Activated CD8-positive, alpha-beta memory T cell treated with anti-CD3 and anti-CD28 coated beads for 36 hours (primary cell): ENCODE measurements at regions not wholly inside any gene's neighbourhood (a gene's known extent, or its start where the extent isn't known, plus 50 kb on each side); places are given as distances from the start of the nearest gene placed in this dataset.
"Not testable (repeated sequence)": the region's sequence is repeated elsewhere in the genome, so short reads cannot be mapped to it uniquely, and the experiment has no call there.

Experiments used
- CTCF ChIA-PET: fragments of 350-600 bp; sonication (Branson Sonifier 250); formaldehyde crosslinking; loops from one replicate; lab custom pipeline; 2021; ENCODE audit warnings: antibody characterized with exemption; lab: Charles Lee
- POLR2A ChIA-PET: fragments of 350-600 bp; sonication (Branson Sonifier 250); formaldehyde crosslinking; loops from one replicate; lab custom pipeline; 2021; ENCODE audit warnings: antibody characterized with exemption; lab: Charles Lee

DNA sequence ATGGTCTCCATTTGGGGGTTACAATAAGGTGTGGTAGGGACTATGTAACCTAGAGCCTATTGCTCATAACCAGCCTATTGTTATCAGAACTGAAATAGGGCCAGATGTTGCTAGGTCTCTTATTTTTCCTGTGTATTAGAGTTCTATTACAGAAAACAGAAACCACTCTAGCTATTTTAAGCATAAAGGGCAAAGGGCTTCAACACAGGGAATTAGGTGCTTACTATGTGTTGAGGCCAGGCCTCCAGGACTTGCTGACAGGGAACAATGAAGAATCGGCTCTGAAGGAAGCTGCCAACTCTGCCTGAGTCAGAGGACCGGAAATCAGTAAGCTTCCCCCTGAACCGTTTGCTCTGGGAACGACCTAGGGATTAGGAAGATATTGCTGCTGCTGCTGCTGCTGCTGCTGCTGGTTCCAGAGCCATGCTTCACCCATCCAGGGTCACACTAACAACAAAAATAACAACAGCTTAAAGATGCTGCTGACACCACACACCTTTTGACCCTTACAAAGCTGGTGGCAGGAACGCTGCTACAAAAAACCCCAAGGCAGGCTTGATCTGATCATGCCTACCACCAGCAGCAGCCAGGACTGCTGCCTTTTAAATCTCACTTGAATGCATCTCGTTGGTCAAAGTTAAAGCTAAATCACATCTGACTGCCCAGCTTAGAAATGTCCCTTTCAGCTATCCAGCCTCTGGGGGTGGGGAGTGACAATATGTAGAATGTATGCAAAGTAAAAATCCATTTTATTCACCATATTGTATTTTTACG lies 276.9 kb upstream of the IL12A start:
- ChIA-PET POLR2A (no interaction called here), CTCF (no interaction called here)

DNA sequence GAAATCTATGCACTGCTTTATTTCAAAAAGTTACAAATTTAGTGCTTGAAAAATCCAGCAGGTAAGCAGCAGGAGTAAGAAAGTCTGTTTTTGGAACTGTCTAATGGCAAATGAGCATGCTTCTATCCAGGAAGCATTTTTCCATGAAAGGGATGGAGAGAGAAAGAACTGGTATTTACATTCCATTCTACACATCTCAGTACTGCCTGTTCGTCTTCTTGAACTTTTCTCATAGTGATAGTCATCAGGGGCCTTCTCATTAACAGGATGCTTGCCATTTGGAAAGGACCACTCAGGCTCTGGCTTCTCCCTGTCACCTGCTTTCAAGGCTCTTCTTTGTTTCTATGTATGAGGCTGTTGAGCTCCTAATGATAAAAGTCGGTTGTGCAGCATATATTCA lies 267.3 kb upstream of the IL12A start:
- ChIA-PET POLR2A (no interaction called here), CTCF (no interaction called here)

DNA sequence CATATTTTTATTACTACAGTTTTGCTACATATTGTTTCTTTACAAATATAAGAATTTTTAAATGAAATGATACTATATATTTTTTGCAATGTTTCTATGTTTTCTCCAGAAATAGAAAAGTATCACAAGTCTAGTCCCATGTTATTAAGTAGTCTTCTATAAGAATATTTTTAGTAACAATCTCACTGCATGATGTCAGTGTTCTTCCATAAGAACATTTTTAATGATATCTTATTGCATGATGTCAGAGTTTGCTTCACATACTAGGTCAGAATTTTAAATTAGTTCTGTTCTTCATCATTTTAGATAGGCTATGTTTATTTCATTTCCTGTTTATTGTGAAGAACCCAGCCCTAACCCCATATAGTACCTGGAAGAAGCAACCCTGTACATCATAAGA lies 265.3 kb upstream of the IL12A start:
- ChIA-PET CTCF (interaction anchor here (1.1 kb wide), 1 partner anchor 10 kb away, joined by 3 read pairs; no protein-coding TSS in a partner anchor), POLR2A (no interaction called here)

DNA sequence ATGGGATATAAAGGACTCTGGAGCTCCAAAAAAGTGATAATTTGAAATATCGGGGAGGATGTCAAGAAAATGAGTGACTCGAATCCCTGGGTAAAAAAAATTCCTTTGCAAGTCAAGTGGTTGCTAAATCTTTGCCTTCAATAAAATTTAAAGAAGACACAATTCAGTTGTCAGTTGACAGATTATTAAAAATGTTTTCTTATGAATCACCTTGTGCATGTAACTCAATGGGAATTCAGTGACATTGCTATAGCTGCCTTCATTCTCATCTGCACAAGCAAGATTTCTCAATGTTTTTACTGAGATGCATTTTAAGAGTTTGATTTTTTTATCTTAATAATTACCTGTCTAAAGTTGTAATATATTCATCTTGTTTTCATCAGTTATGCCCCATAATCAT lies 264.0 kb upstream of the IL12A start:
- ChIA-PET POLR2A (no interaction called here), CTCF (no interaction called here)

DNA sequence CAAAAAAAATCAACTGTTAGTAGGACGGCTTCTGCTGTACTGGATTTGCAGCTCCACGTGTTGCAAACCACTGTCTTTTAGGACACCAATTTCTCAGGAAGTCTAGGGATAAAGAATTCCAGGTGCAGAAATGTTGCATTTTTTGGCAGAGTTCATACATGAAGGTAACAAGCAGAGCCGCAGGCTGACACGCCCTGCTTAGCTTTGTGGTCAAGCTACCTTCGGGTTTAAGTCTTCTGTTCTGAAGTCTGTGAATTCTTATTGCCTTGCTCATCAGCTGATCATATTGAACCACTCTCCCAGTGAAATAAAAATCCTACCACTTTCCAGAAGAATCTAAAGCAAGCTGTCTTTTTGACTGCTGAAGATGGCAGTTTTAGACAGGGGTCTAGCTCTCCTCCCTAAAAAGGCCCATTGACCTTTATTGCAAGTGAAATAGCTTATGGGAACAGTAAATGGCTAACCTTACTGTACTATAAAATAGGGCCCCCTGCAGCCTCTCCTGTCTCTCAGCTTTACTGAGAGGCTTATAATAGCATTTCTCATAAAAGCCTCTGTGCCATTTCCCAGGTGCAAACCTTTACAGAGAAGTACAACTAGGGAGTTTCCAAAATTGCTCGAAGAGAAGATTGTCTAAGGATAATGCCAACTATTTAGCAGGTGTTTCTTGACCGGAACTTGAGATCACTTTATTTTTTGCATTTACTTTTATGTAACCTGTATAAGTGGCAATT lies 262.2 kb upstream of the IL12A start:
- POLR2A ChIA-PET, result no interaction called here
- CTCF ChIA-PET, result no interaction called here

DNA sequence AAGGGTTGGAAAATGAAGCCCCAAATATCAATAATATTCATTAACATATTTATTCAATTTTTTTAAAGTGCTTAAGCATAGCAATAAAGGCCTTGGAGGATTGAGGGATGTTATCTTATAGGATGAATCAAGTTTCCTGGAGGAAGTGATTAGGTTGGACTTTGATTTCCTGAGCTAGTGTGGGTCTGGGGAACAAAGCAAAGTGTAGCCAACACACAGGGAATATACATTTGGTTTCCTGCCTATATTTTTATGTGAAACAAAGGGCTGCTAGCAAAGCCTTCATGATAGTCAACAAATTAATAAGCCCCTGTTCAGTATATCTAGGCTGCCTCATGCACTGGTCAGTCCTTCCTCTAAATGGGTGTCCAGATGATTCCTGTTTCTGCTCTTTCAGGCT lies 261.1 kb upstream of the IL12A start:
- CTCF ChIA-PET, result no interaction called here
- POLR2A ChIA-PET, result no interaction called here

DNA sequence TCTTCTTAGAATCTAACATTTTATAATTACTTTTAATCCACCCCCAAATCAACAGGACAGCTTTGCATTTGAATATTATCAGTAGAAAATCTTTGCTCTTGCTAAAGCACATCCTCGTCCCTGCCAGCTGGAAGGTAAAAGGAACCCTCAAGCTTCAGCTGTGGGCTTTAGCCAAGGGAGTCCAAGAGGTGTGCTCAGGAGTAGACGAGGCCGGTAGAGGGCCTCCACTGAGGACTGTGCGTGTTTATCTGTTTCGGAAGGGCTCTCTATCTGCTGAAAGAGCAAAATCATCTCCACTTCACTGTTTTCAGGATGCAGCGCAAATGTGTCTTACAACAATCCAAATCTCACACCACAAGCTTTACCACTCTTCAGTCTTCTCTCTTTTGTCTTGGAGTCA lies 257.4 kb upstream of the IL12A start:
- ChIA-PET POLR2A (no interaction called here), CTCF (no interaction called here)

DNA sequence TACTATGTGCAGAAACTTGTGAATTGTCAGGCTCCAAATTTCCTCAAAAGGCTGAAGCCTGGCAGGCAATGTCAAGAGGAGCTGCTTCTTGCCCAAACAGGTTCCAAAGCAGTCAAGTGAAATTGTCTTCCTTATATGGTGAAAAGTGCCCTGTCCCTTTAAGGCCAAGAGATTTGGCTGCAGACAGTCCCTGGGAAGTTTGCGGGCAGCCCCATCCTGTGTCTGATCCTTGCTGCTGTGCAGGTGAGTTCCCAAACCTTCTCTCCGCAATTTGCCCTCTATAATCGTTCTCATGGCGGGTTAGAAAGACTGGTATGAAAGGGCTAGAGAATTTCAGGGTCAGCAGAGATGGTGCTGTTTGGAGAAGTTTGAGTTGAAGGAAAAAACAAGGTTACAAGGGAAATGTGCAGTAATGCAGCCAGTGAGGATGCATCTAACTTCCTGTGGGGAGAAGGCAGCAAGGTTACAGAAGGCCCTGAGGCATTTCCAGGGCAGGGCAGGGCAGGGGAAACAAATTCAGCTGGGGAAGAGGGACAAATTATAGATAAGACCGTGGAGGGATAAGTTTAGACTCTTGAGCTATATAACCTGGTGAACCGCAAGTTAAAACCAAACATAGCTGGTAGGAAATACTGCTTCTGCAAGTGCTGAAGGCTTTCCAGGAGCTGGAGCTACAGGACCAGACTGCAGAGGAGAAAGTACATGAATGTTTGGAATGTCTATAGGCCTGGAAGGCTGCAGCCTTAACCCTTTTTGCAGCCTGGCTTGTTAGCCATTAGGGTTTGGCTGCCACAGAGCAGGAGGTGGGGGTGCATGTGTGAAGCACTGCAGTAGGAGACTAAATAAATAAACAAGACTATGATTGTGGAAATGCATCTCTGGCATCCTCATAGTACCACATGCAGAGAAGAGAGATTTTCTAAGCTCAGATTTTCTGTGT lies 256.2 kb upstream of the IL12A start:
- POLR2A ChIA-PET, result no interaction called here
- CTCF ChIA-PET, result interaction anchor here (1.1 kb wide), 1 partner anchor 10 kb away, joined by 3 read pairs; no protein-coding TSS in a partner anchor

DNA sequence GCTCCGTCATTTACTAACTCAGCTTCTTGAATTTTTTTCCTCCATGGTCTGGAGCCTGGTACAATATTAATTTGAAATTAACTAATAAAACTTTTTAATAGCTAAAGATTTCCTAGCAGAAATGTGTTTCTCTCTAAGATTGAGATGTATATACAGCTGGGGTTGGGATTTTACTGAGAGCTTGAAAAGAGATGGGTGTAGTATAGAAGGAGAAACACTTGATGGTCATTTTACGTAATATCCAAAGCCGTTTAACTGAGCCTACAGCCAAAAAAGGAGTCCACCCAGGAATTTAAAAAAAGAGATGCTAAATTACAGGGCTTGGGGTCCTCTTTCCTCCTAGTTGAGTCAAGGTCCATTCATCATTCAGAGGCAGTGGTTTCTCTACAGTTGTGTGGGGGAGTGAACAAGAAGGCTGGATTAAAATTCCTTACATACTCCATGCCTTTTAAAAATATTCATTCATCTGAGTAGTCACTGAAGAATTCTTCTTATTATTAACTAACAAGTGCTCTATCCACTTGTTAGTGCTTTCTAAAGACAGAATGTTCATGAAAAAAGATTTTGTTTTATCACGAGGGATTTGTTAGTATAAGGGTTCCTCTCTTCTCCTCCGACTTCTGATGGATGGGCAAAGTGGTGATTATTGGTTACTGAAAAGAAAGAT lies 255.3 kb upstream of the IL12A start:
- ChIA-PET CTCF (interaction anchor here (1.1 kb wide), 1 partner anchor 11 kb away, joined by 3 read pairs; no protein-coding TSS in a partner anchor), POLR2A (no interaction called here)

DNA sequence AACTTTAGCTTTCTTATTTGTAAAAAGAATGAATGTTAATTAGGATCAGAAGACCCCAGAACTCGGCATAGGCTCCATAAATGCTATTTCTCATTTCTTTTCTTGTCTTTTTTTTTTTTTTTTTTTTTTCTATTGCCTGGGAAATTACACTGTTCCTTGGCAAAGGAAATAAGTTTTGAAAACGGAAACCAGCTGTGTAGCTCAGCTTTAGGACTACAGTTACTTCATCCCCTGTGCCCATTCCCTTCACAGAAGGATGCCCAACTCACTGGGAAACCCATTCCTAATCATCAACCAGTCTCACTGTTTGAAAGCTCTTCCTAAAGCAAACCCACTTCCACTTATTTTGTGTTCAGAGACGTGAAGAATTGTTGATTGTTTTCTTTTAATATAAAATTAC lies 254.0 kb upstream of the IL12A start:
- ChIA-PET CTCF (no interaction called here), POLR2A (no interaction called here)

DNA sequence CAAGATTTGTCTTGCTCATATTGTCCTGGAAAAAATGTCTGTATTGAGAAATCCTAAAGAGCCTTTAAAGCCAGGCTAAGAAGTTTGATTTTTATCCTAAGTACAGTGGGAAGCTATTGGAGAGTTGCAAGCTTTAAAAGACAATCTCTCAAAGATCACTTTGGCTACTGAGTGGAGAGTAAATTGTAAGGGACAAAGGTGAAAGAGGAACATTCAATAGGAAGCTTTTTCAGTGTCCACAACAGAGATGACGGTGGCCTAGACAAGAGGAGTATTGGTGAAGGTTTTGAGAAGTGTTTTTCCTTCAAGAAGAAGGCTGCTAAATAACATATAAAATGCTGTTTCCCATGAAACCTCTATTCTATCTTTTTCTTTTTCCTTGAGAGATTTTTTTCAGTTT lies 249.5 kb upstream of the IL12A start:
- ChIA-PET CTCF (no interaction called here), POLR2A (no interaction called here)

DNA sequence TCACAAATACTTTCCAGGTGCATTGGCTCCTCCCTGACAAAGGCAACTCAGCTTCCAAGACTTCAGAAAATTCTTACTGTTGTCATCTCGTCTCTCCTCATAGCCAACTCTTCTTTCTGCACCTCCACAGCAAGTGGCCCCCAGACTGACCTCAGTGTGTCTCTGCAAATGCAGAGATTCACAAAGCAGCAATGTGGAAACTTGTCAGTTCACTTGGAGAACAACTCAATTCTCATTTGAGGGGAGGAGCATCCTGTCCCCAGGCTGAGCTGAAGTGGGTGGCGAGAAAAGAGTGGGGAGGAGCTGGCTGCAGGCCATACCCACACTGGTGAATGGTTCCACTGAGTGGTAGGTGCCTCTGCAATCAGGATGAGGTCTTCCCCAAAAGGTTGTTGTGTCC lies 248.7 kb upstream of the IL12A start:
- ChIA-PET CTCF (interaction anchor here (0.9 kb wide), 1 partner anchor 11 kb away, joined by 4 read pairs; no protein-coding TSS in a partner anchor), POLR2A (no interaction called here)

DNA sequence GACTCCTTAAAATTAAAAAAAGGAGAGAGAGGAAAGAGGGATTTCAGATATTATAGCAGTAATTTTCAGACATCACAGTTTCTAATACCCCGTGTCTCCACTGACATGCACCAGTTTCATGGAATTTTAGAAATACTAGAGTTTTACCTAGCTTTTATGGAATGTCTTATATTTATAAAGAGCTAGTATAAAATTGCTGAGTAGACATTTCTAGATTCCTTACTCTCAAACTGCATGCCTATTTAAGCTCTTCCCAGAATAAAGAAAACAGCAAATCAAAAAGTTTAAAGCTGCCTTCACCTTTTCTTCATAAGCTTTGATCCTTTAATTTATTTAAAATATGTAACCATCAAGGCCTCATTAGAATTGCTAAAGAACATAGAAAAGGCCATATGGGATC lies 247.4 kb upstream of the IL12A start:
- ChIA-PET CTCF (no interaction called here), POLR2A (no interaction called here)

DNA sequence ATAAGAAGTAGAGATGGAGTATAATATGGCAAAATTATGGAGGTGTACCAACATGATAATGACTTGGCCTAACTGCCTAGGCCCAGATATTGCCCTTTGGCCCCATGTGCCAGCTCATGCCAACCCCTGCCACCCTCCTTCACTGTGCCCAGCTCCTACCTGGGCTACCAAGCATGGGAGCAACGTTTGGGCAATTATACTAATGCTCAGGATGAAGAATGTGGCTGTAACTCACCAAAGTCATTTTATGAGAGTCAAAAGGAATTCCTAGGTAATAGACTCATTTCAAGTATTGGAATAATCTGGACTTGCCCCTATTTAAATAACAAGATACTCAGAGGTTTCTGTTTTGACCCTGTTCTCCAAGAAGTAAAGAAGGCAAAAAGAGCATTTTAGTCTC lies 240.2 kb upstream of the IL12A start:
- ChIA-PET CTCF (no interaction called here), POLR2A (no interaction called here)

DNA sequence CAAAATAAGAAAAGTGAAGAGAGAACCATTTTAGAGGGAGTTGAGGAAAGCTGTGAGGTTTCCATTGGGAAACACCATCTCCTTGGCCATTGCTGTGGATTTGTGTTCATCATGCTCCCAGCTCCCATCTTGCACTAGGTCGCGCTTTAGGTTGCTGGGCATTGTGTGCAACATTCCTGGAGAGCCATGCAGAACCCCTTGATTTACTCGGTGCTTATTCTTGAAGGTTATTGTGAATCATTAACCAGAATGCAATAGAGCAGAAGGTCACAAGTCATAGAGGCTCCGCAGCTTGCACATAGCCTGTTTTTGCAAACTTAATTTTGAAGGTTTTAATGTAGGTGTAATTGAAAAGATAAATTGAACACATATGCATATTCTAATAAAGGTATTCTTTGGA lies 239.2 kb upstream of the IL12A start:
- ChIA-PET POLR2A (no interaction called here), CTCF (no interaction called here)

DNA sequence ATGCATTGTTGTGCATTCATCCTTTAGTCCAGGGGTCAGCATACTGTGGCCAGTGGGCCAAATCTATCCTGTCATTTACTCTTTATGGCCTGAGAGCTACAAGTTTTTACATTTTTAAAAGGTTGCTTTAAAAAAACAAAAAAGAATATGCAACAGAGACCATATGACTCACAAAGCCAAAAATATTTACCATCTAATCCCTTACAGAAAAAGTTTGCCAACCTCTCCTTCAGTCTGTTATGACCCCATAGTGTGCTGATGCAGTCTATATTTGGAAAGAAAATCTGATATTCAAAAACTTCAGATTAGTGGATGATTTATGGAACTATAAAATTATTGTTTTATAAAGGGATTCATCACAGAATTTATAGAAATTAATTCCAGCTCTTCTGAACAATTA lies 237.5 kb upstream of the IL12A start:
- POLR2A ChIA-PET, result no interaction called here
- CTCF ChIA-PET, result interaction anchor here (1.0 kb wide), 1 partner anchor 11 kb away, joined by 4 read pairs; no protein-coding TSS in a partner anchor

DNA sequence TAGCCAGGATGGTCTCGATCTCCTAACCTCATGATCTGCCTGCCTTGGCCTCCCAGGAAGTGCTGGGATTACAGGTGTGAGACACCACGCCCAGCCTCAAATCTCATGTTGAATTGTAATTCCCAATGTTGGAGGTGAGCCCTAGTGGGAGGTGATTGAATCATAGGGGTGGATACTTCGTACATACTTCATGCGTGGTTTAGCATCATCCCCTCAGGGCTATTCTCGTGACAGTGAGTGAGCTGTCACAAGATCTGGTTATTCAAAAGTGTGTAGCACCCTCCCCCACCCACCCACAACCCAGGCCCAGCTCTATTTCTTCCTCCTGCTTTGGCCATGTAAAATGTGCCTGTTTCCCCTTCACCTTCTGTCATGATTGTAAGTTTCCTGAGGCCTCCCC lies 236.9 kb upstream of the IL12A start:
- POLR2A ChIA-PET, result no interaction called here
- CTCF ChIA-PET, result interaction anchor here (1.0 kb wide), 1 partner anchor 12 kb away, joined by 4 read pairs; no protein-coding TSS in a partner anchor

DNA sequence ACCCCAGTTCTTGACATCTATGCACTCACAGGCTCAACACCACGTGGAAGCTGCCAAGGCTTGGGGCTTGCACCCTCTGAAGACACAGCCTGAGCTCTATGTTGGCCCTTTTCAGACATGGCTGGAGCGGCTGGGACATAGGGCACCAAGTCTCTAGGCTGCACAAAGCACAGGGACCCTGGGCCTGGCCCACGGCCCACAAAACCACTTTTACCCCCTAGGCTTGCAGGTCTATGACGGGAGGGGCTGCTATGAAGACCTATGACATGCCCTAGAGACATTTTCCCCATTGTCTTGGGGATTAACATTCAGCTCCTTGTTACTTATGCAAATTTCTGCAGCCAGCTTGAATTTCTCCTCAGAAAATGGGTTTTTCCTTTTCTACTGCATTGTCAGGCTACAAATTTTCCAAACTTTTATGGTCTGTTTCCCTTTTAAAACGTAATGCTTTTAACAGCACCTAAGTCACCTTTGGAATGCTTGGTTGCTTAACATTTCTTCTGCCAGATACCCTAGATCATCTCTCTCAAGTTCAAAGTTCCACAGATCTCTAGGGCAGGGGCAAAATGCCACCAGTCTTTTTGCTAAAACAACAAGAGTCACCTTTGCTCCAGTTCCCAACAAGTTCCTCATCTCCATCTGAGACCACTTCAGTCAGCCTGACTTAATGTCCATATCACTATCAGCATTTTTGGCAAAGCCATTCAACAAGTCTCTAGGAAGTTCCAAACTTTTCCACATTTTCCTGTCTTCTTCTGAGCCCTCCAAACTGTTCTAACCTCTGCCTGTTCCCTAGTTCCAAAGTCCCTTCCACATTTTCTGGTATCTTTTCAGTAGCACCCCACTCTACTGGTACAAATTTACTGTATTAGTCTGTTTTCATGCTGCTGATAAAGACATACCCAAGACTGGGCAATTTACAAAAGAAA lies 232.1 kb upstream of the IL12A start:
- CTCF ChIA-PET, POLR2A ChIA-PET: not testable (repeated sequence)
